Left lung (tissue), 4 donors: ENCODE measurements at regions not wholly inside any gene's neighbourhood (a gene's known extent, or its start where the extent isn't known, plus 50 kb on each side); places are given as distances from the start of the nearest gene placed in this dataset.

Experiments
- ATAC-seq: fragments of 200-7000 bp; cut with Tn5 transposase; one replicate; pipeline ENCODE4 v1.9.1; 2020; ENCODE audit warnings: moderate library complexity
- DNase-seq, 4 donors: peaks; one replicate each; pipeline ENCODE4 v3.0.0-alpha.2; 2013 to 2020
- H3K27ac ChIP-seq, 2 donors: fragments of 200-600 bp; sonication (generic) in 1 of 2; one replicate each; pipeline versions ENCODE4 v1.5.0 to v1.8.0; 2020 to 2021
- H3K27me3 ChIP-seq, 2 donors: fragments of 200-600 bp; sonication (generic) in 1 of 2; one replicate each; pipeline versions ENCODE4 v1.5.0 to v1.8.0; 2020 to 2021
- H3K36me3 ChIP-seq, 2 donors: fragments of 200-600 bp; sonication (generic) in 1 of 2; one replicate each; pipeline versions ENCODE4 v1.5.0 to v1.8.0; 2020 to 2021
- H3K4me1 ChIP-seq, 2 donors: fragments of 200-600 bp; one replicate each; pipeline ENCODE4 v1.8.0; 2021
- H3K4me3 ChIP-seq, 2 donors: fragments of 200-600 bp; sonication (generic) in 1 of 2; one replicate each; pipeline versions ENCODE4 v1.5.0 to v1.8.0; 2020 to 2021; ENCODE audit warnings: mild to moderate bottlenecking in 1 of 2
- H3K9me3 ChIP-seq, 2 donors: fragments of 200-600 bp; sonication (generic) in 1 of 2; one replicate each; pipeline versions ENCODE4 v1.5.0 to v1.8.0; 2020 to 2021
- CTCF ChIP-seq, 2 donors: fragments of 200-600 bp; sonication (generic) in 1 of 2; IDR thresholded peaks; one replicate each; pipeline versions ENCODE4 v1.5.0 to v1.8.0; 2021; ENCODE audit warnings: antibody characterized with exemption in 2 of 2
- intact Hi-C, 2 donors: fragments of 100-400 bp; cut with DNase I; formaldehyde crosslinking; loops; one replicate each; pipeline versions ENCODE4 v1.11.2 to v1.14.2; 2022
- donor health status: DM: no; HTN: yes; CAD: no.
- donor health status: DM: no; HTN: no; CAD: no.

- TF ChIP-seq CTCF (IDR thresholded peaks at IDR 0.05): no peak
- no peak for ATAC-seq
- intact Hi-C loops: no loop called here
- H3K4me1 ChIP-seq: peaks cover 0 to 29% of the 10 kb centered on the region in 2 donors
- H3K27ac ChIP-seq: no peak overlapping the region
- DNase-seq: no peak
- H3K4me3 ChIP-seq: no peak overlapping the region
- no peaks in the 10 kb centered on the region for H3K36me3 ChIP-seq
- H3K9me3 ChIP-seq: no peaks in the 10 kb centered on the region
- H3K27me3 ChIP-seq: no peaks in the 10 kb centered on the region
Measured at GRCh38 chr20:53702617-53703016, 109.0 kb upstream of the ZNF217 start.

- TF ChIP-seq CTCF (IDR thresholded peaks at IDR 0.05): no peak
- no peak overlapping the region for H3K4me3 ChIP-seq
- ATAC-seq (no peak), DNase-seq (no peak)
- peaks cover 0 to 22% of the 10 kb centered on the region in 2 donors for H3K4me1 ChIP-seq
- no peaks in the 10 kb centered on the region for H3K27me3 ChIP-seq
- H3K9me3 ChIP-seq: no peaks in the 10 kb centered on the region
- intact Hi-C loops: no loop called here
- H3K27ac ChIP-seq: no peak overlapping the region
- H3K36me3 ChIP-seq: no peaks in the 10 kb centered on the region
Measured at GRCh38 chr20:53699906-53700305, 106.3 kb upstream of the ZNF217 start.

DNA sequence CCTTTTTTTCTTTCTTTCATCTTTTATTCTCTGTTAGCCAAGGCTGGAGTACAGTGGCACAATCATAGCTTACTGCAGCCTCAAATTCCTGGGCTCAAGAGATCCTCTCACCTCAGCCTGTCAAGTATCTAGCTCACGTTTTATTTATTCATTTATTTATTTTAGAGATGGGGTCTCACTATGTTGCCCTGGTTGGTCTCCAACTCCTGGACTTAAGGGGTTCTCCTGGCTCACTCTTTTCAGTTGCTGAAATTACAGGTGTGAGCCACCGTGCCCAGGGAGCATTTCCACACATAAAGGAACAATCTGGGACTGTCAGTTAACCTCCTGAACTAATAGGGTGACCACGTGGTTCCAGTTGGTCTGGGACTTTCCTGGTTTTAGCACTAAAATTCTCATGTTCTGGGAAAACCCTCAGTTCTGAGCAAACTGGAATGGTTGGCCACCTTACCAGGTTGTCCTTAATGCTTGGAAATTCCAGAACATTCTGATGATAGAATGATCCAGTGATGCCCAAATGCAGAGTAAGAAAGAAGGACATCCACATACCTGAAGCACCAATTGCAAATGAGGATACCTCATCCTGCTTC lies 105.5 kb upstream of the ZNF217 start:
- DNase-seq (no peak), ATAC-seq (no peak)
- no peaks in the 10 kb centered on the region for H3K9me3 ChIP-seq
- H3K4me1 ChIP-seq: peaks cover 0 to 22% of the 10 kb centered on the region in 2 donors
- no peaks in the 10 kb centered on the region for H3K36me3 ChIP-seq
- no peak overlapping the region for H3K4me3 ChIP-seq
- no peaks in the 10 kb centered on the region for H3K27me3 ChIP-seq
- intact Hi-C loops: no loop called here
- no peak overlapping the region for H3K27ac ChIP-seq
- TF ChIP-seq CTCF (IDR thresholded peaks at IDR 0.05): no peak

DNA sequence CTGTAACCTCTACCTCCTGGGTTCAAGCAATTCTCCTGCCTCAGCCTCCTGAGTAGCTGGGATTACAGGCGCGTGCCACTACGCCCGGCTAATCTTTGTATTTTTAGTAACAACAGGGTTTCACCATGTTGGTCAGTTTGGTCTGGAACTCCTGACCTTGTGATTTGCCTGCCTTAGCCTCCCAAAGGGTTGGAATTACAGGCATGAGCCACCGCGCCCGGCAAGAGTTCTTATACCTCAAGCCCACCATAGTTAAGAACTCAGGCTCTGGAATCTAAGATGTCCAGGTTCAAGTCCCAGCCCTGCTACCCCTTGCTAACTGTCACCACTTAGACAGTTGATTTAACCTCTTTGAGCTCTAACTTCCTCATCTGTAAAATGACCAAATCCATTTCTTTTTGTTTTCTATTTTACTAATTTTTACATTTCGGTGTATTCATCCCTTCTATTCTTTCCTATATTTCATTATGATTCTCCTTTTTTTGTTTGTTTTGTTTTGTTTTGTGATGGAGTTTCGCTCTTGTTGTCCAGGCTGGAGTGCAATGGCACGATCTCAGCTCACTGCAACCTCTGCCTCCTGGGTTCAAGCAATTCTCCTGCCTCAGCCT lies 104.8 kb upstream of the ZNF217 start:
- DNase-seq: no peak
- intact Hi-C loops: no loop called here
- Histone ChIP-seq H3K36me3 (no peaks in the 10 kb centered on the region), H3K9me3 (no peaks in the 10 kb centered on the region), H3K27ac (no peak overlapping the region), H3K27me3 (no peaks in the 10 kb centered on the region), H3K4me1 (peaks cover 0 to 22% of the 10 kb centered on the region in 2 donors), H3K4me3 (no peak overlapping the region)
- ATAC-seq: no peak
- TF ChIP-seq CTCF (IDR thresholded peaks at IDR 0.05): no peak

- Histone ChIP-seq H3K27me3 (no peaks in the 10 kb centered on the region), H3K4me1 (peaks cover 0 to 30% of the 10 kb centered on the region in 2 donors), H3K36me3 (no peaks in the 10 kb centered on the region), H3K4me3 (no peak overlapping the region), H3K9me3 (no peaks in the 10 kb centered on the region), H3K27ac (no peak overlapping the region)
- ATAC-seq (no peak), DNase-seq (no peak)
- no peak for TF ChIP-seq CTCF (IDR thresholded peaks at IDR 0.05)
- intact Hi-C loops: no loop called here
Measured at GRCh38 chr20:53695797-53696527, 102.3 kb upstream of the ZNF217 start.
